DOHH2 (cell line): ENCODE measurements at regions not wholly inside any gene's neighbourhood (a gene's known extent, or its start where the extent isn't known, plus 50 kb on each side); places are given as distances from the start of the nearest gene placed in this dataset.

Experiments
- CTCF ChIP-seq: fragments of 200-600 bp; sonication (generic); IDR thresholded peaks from one replicate; pipeline ENCODE4 v1.5.1; 2014; ENCODE audit warnings: antibody characterized with exemption, mild to moderate bottlenecking, low read depth, low read length; ENCODE audit not compliant: poor library complexity, severe bottlenecking
- EZH2phosphoT487 ChIP-seq: fragments of 200-600 bp; sonication (generic); IDR thresholded peaks from 2 replicates; pipeline ENCODE4 v1.6.1; 2017; ENCODE audit warnings: borderline replicate concordance, mild to moderate bottlenecking, antibody characterized with exemption, low read length, moderate library complexity, mixed read lengths

GRCh38 chrX:140297273-140297672, 207.6 kb downstream of the SOX3 start:
- TF ChIP-seq CTCF (no peak), EZH2phosphoT487 (no peak)
